Astrocyte (in vitro differentiated cells and primary cell): ENCODE measurements at regions not wholly inside any gene's neighbourhood (a gene's known extent, or its start where the extent isn't known, plus 50 kb on each side); places are given as distances from the start of the nearest gene placed in this dataset.

Experiments
- EZH2 ChIP-seq: IDR thresholded peaks from 2 replicates; pipeline ENCODE4 v1.6.1; 2012; ENCODE audit warnings: mild to moderate bottlenecking, low read length, inconsistent platforms; ENCODE audit not compliant: insufficient read depth
- TF ChIP-seq, protein P1 (sequence below): IDR thresholded peaks from 2 replicates; pipeline ENCODE4 v1.5.1; 2011; ENCODE audit warnings: low read depth, mild to moderate bottlenecking, inconsistent platforms, low read length, moderate library complexity; ENCODE audit not compliant: insufficient read depth

DNA sequence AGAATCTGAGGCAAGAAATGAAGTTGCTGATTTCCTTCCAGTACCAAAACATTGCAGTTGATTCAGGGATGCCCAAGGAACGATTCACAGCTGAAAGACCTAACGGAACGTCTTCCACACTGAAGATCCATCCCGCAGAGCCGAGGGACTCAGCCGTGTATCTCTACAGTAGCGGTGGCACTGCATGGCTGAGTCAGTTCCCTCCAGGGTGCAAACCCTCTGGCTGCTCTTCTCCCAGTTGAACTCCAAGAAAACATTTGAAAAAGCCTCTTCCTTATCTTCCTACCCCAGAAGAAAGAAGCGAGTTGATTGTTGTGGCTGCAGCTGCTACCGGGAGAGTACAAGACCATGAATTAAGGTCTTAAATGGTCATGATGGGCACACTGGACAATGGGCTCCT is 147.1 kb upstream of the PRSS1 start:
- TF ChIP-seq, protein P1, sequence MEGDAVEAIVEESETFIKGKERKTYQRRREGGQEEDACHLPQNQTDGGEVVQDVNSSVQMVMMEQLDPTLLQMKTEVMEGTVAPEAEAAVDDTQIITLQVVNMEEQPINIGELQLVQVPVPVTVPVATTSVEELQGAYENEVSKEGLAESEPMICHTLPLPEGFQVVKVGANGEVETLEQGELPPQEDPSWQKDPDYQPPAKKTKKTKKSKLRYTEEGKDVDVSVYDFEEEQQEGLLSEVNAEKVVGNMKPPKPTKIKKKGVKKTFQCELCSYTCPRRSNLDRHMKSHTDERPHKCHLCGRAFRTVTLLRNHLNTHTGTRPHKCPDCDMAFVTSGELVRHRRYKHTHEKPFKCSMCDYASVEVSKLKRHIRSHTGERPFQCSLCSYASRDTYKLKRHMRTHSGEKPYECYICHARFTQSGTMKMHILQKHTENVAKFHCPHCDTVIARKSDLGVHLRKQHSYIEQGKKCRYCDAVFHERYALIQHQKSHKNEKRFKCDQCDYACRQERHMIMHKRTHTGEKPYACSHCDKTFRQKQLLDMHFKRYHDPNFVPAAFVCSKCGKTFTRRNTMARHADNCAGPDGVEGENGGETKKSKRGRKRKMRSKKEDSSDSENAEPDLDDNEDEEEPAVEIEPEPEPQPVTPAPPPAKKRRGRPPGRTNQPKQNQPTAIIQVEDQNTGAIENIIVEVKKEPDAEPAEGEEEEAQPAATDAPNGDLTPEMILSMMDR: no peak
- TF ChIP-seq EZH2: no peak
